HT1080 (cell line): ENCODE measurements at regions not wholly inside any gene's neighbourhood (a gene's known extent, or its start where the extent isn't known, plus 50 kb on each side); places are given as distances from the start of the nearest gene placed in this dataset.
A peak's percentile ranks its signal among the peaks of the same experiment; 100 is the strongest.
"Not testable (repeated sequence)": the region's sequence is repeated elsewhere in the genome, so short reads cannot be mapped to it uniquely, and the experiment has no call there.

ENCODE experiments used
- DNase-seq: peaks from one replicate; pipeline ENCODE4 v3.0.0-alpha.2; 2015; ENCODE audit warnings: low read depth

GRCh38 chr9:103611950-103612349, 482.2 kb upstream of the SMC2 start:
- not testable (repeated sequence) for DNase-seq

GRCh38 chr9:103615994-103616393, 478.1 kb upstream of the SMC2 start:
- DNase-seq, result no peak

GRCh38 chr9:103617046-103617445, 477.1 kb upstream of the SMC2 start:
- no peak for DNase-seq

- DNase-seq, result no peak
Observed at GRCh38 chr9:103625161-103625804, 468.8 kb upstream of the SMC2 start.

GRCh38 chr9:103627731-103628130, 466.4 kb upstream of the SMC2 start:
- no peak for DNase-seq

- DNase-seq, result no peak
Observed at GRCh38 chr9:103649086-103649485, 445.0 kb upstream of the SMC2 start.

GRCh38 chr9:103658156-103658555, 436.0 kb upstream of the SMC2 start:
- no peak for DNase-seq

GRCh38 chr9:103660830-103661229, 433.3 kb upstream of the SMC2 start:
- DNase-seq, result no peak

- DNase-seq, result no peak
Observed at GRCh38 chr9:103661663-103662062, 432.4 kb upstream of the SMC2 start.

GRCh38 chr9:103669296-103669695, 424.8 kb upstream of the SMC2 start:
- DNase-seq, result no peak

GRCh38 chr9:103674271-103674670, 419.8 kb upstream of the SMC2 start:
- DNase-seq, result no peak

GRCh38 chr9:103680581-103680980, 413.5 kb upstream of the SMC2 start:
- DNase-seq, result no peak

- DNase-seq, result peak; percentile 3
Observed at GRCh38 chr9:103681435-103681834, 412.7 kb upstream of the SMC2 start.

GRCh38 chr9:103700195-103700962, 393.7 kb upstream of the SMC2 start:
- peak; percentile 17 for DNase-seq

GRCh38 chr9:103702572-103702971, 391.5 kb upstream of the SMC2 start:
- no peak for DNase-seq

- peak; percentile 76 for DNase-seq
Observed at GRCh38 chr9:103707181-103707580, 386.9 kb upstream of the SMC2 start.

- no peak for DNase-seq
Observed at GRCh38 chr9:103709366-103709765, 384.7 kb upstream of the SMC2 start.

- DNase-seq, result peak; percentile 51
Observed at GRCh38 chr9:103713631-103714030, 380.5 kb upstream of the SMC2 start.

- DNase-seq, result no peak
Observed at GRCh38 chr9:103714992-103715391, 379.1 kb upstream of the SMC2 start.

GRCh38 chr9:103721056-103721455, 373.1 kb upstream of the SMC2 start:
- DNase-seq, result no peak

GRCh38 chr9:103730866-103731265, 363.2 kb upstream of the SMC2 start:
- DNase-seq, result peak; percentile 4

- DNase-seq, result peak; percentile 50
Observed at GRCh38 chr9:103731541-103731940, 362.6 kb upstream of the SMC2 start.

GRCh38 chr9:103734471-103734870, 359.6 kb upstream of the SMC2 start:
- no peak for DNase-seq
